SK-N-SH (cell line): ENCODE measurements at regions not wholly inside any gene's neighbourhood (a gene's known extent, or its start where the extent isn't known, plus 50 kb on each side); places are given as distances from the start of the nearest gene placed in this dataset.

ENCODE experiments used
- CTCF ChIA-PET: fragments of 300-600, 350-600 bp; formaldehyde crosslinking; extraction: SDS; loops from one replicate; lab custom pipeline; 2021; lab: Yijun Ruan, JAX
- POLR2A ChIA-PET: fragments of 350-600 bp; sonication (Branson Sonifier 250); formaldehyde crosslinking; extraction: SDS; loops from one replicate; lab custom pipeline; 2020; ENCODE audit warnings: antibody characterized with exemption, inconsistent platforms; lab: Yijun Ruan, JAX
- DNase-seq: peaks from one replicate; pipeline ENCODE4 v3.0.0; 2012
- H2AFZ ChIP-seq: fragments of 200-600 bp; sonication (generic); 2 replicates; pipeline ENCODE4 v1.8.1; 2016; ENCODE audit warnings: antibody characterized with exemption, mild to moderate bottlenecking, low read depth
- H3F3A ChIP-seq: fragments of 200-600 bp; sonication (generic); replicated peaks from 2 replicates; pipeline ENCODE3; 2016; ENCODE audit warnings: antibody characterized with exemption, mild to moderate bottlenecking; ENCODE audit not compliant: insufficient read depth
- H3K27ac ChIP-seq, 2 experiments: fragments of 200-500 bp in 1 of 2; fragments of 200-600 bp in 1 of 2; sonication (Bioruptor generic) in 1 of 2; sonication (generic), shearing (Covaris generic) in 1 of 2; 2 replicates each; pipeline versions ENCODE4 v1.5.1 to v1.6.1; 2014 to 2016; ENCODE audit warnings: low read depth in 2 of 2, inconsistent platforms in 1 of 2, low read length in 1 of 2, mild to moderate bottlenecking in 1 of 2, mixed read lengths in 1 of 2
- H3K27me3 ChIP-seq: fragments of 200-600 bp; sonication (generic), shearing (Covaris generic); 2 replicates; pipeline ENCODE4 v1.6.1; 2016; ENCODE audit warnings: mixed run types; ENCODE audit not compliant: insufficient read depth
- H3K36me3 ChIP-seq, 2 experiments: fragments of 200-500 bp in 1 of 2; fragments of 200-600 bp in 1 of 2; sonication (Bioruptor generic) in 1 of 2; sonication (generic) in 1 of 2; replicated peaks in 1 of 2; 2 replicates each; pipeline versions ENCODE3 to v1.5.1; 2014 to 2016; ENCODE audit warnings: low read length in 1 of 2, mild to moderate bottlenecking in 1 of 2; ENCODE audit not compliant: insufficient read depth in 2 of 2, control insufficient read depth in 1 of 2
- H3K4me1 ChIP-seq, 2 experiments: fragments of 200-500 bp in 1 of 2; fragments of 200-600 bp in 1 of 2; sonication (Bioruptor generic) in 1 of 2; sonication (generic), shearing (Covaris generic) in 1 of 2; 2 replicates each; pipeline versions ENCODE4 v1.5.1 to v1.6.1; 2014 to 2016; ENCODE audit warnings: low read depth in 1 of 2, low read length in 1 of 2, mixed run types in 1 of 2; ENCODE audit not compliant: insufficient read depth in 2 of 2, control insufficient read depth in 1 of 2
- H3K4me2 ChIP-seq: fragments of 200-600 bp; sonication (generic), shearing (Covaris generic); 2 replicates; pipeline ENCODE4 v1.6.1; 2017; ENCODE audit warnings: mixed run types
- H3K4me3 ChIP-seq, 2 experiments: fragments of 200-500 bp in 1 of 2; fragments of 200-600 bp in 1 of 2; sonication (Bioruptor generic) in 1 of 2; sonication (generic), shearing (Covaris generic) in 1 of 2; 2 replicates each; pipeline versions ENCODE4 v1.5.1 to v1.8.1; 2014 to 2016; ENCODE audit warnings: low read depth in 2 of 2, inconsistent platforms in 1 of 2, low read length in 1 of 2, mild to moderate bottlenecking in 1 of 2, mixed read lengths in 1 of 2, moderate library complexity in 1 of 2
- H3K79me2 ChIP-seq: fragments of 200-600 bp; sonication (generic); 2 replicates; pipeline ENCODE4 v1.8.1; 2017; ENCODE audit warnings: mild to moderate bottlenecking; ENCODE audit not compliant: insufficient read depth
- H3K9ac ChIP-seq: fragments of 200-600 bp; sonication (generic); 2 replicates; pipeline ENCODE4 v1.6.1; 2017; ENCODE audit warnings: mixed run types
- H3K9me2 ChIP-seq: fragments of 200-600 bp; sonication (generic); 2 replicates; pipeline ENCODE4 v1.6.1; 2017; ENCODE audit warnings: mixed run types
- H3K9me3 ChIP-seq: fragments of 200-600 bp; sonication (generic); 2 replicates; pipeline ENCODE4 v1.6.1; 2017; ENCODE audit warnings: mixed run types, mild to moderate bottlenecking, moderate library complexity
- H4K20me1 ChIP-seq: fragments of 200-600 bp; sonication (generic); 2 replicates; pipeline ENCODE4 v1.6.1; 2017; ENCODE audit warnings: mild to moderate bottlenecking, mixed run types; ENCODE audit not compliant: insufficient read depth
- CHD2 ChIP-seq: fragments of 150-350 bp; IDR thresholded peaks from 2 replicates; pipeline ENCODE4 v1.6.1; 2018; ENCODE audit warnings: low read length; ENCODE audit not compliant: partially characterized antibody
- ELF1 ChIP-seq: IDR thresholded peaks from 2 replicates; pipeline ENCODE4 v1.4.0; 2012
- EP300 ChIP-seq, 2 experiments: IDR thresholded peaks; 2 replicates each; pipeline versions ENCODE4 v1.4.0 to v1.6.1; 2012; ENCODE audit warnings: borderline replicate concordance in 1 of 2, low read depth in 1 of 2, low read length in 1 of 2
- FOSL2 ChIP-seq: IDR thresholded peaks from 2 replicates; pipeline ENCODE4 v1.4.0; 2012; ENCODE audit warnings: low read depth, mild to moderate bottlenecking, moderate library complexity, borderline replicate concordance
- FOXJ3 ChIP-seq: sonication (generic); formaldehyde crosslinking; IDR thresholded peaks from 2 replicates; pipeline ENCODE4 v1.5.1; 2020; ENCODE audit warnings: mild to moderate bottlenecking, missing genetic modification reagents
- FOXM1 ChIP-seq: IDR thresholded peaks from 2 replicates; pipeline ENCODE4 v1.4.0; 2012; ENCODE audit warnings: low read depth, mild to moderate bottlenecking
- GATA2 ChIP-seq: sonication (generic); formaldehyde crosslinking; IDR thresholded peaks from 2 replicates; pipeline ENCODE4 v1.5.0; 2020; ENCODE audit warnings: mild to moderate bottlenecking, missing genetic modification reagents
- JUND ChIP-seq: IDR thresholded peaks from 2 replicates; pipeline ENCODE4 v1.4.0; 2012
- MEF2A ChIP-seq: IDR thresholded peaks from 2 replicates; pipeline ENCODE4 v1.4.0; 2012; ENCODE audit warnings: low read depth, borderline replicate concordance
- MXI1 ChIP-seq: IDR thresholded peaks from 2 replicates; pipeline ENCODE4 v1.6.1; 2012; ENCODE audit warnings: mild to moderate bottlenecking, low read depth, low read length, improper control_type of control experiment
- NRF1 ChIP-seq: IDR thresholded peaks from 2 replicates; pipeline ENCODE4 v1.6.1; 2012; ENCODE audit warnings: low read depth, mild to moderate bottlenecking, low read length
- PBX3 ChIP-seq: IDR thresholded peaks from 2 replicates; pipeline ENCODE4; 2012
- POLR2AphosphoS5 ChIP-seq: IDR thresholded peaks from 2 replicates; pipeline ENCODE4 v1.6.1; 2012; ENCODE audit warnings: low read depth, low read length
- RAD21 ChIP-seq: IDR thresholded peaks from 2 replicates; pipeline ENCODE4 v1.6.1; 2012; ENCODE audit warnings: mild to moderate bottlenecking, low read length
- RCOR1 ChIP-seq: fragments of 150-350 bp; IDR thresholded peaks from 2 replicates; pipeline ENCODE4 v1.6.1; 2017; ENCODE audit warnings: antibody characterized with exemption, low read length
- RFX5 ChIP-seq: IDR thresholded peaks from 2 replicates; pipeline ENCODE4 v1.6.1; 2012; ENCODE audit warnings: mild to moderate bottlenecking, improper control_type of control experiment, low read length
- RXRA ChIP-seq: IDR thresholded peaks from 2 replicates; pipeline ENCODE4 v1.4.0; 2012; ENCODE audit warnings: low read depth, mild to moderate bottlenecking, borderline replicate concordance
- SIN3A ChIP-seq: IDR thresholded peaks from 2 replicates; pipeline ENCODE4 v1.6.1; 2012; ENCODE audit warnings: low read depth, mild to moderate bottlenecking, low read length, moderate library complexity, borderline replicate concordance
- TEAD4 ChIP-seq: IDR thresholded peaks from 2 replicates; pipeline ENCODE4 v1.4.0; 2012; ENCODE audit warnings: mild to moderate bottlenecking, borderline replicate concordance; ENCODE audit not compliant: insufficient read depth
- YY1 ChIP-seq: IDR thresholded peaks from 2 replicates; pipeline ENCODE4 v1.4.0; 2012; ENCODE audit warnings: low read depth, mild to moderate bottlenecking
- WGBS: methylation state at CpG from one replicate; pipeline ENCODE4 v1.1.6; 2017; ENCODE audit warnings: low lambda C conversion rate; 5-methylcytosine and 5-hydroxymethylcytosine counted together
- TF ChIP-seq, protein P1 (sequence below): IDR thresholded peaks from 2 replicates; pipeline ENCODE4 v1.4.0; 2012; ENCODE audit warnings: low read depth
- TF ChIP-seq, protein P2 (sequence below): fragments of 150-350 bp; IDR thresholded peaks from 2 replicates; pipeline ENCODE4 v1.6.1; 2017; ENCODE audit warnings: antibody characterized with exemption, low read length, low read depth, borderline replicate concordance

DNA sequence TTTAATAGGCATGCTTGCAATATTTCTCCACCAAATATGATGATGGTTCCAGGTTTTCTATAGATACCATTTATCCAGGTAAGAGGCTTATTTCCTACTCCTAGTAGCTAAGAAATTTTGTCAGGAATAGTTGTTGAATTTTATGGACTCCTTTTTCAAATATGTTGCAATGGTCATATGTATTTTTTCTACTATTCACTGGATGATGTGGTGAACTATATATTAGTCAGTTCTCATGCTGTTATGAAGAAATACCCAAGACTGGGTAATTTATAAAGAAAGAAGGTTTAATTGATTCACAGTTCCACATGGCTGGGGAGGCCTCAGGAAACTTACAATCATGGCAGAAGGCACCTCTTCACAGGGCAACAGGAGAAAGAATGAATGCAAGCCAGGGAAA lies 141.1 kb upstream of the NR3C1 start:
- Histone ChIP-seq H3F3A (peaks cover 31% of the 10 kb centered on the region), H3K4me1 (peaks cover 0 to 20% of the 10 kb centered on the region in 2 experiments; a peak in 2 of 4 replicates), H3K79me2 (no peaks in the 10 kb centered on the region), H3K27me3 (no peaks in the 10 kb centered on the region), H2AFZ (no peak overlapping the region), H3K27ac (peak overlapping the region; percentile 23 to 80; a peak in 3 of 4 replicates)
- no peak for DNase-seq
- POLR2A ChIA-PET = no interaction called here
- TF ChIP-seq SIN3A (no peak), PBX3 (no peak), TEAD4 (no peak), POLR2AphosphoS5 (no peak), YY1 (no peak), ELF1 (no peak), RFX5 (no peak), FOSL2 (no peak), JUND (no peak), CHD2 (no peak)
- TF ChIP-seq, protein P1, sequence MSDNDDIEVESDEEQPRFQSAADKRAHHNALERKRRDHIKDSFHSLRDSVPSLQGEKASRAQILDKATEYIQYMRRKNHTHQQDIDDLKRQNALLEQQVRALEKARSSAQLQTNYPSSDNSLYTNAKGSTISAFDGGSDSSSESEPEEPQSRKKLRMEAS = no peak
- TF ChIP-seq, all 33 proteins: peak for 0
- CTCF ChIA-PET = no interaction called here
- H3K9ac ChIP-seq = no peak overlapping the region
- no peaks in the 10 kb centered on the region for H3K9me2 ChIP-seq
- no peaks in the 10 kb centered on the region for H3K36me3 ChIP-seq
- H3K9me3 ChIP-seq = peaks cover 4% of the 10 kb centered on the region; the same call in 1 of the 2 replicates
- no peak overlapping the region for H3K4me2 ChIP-seq
- no peaks in the 10 kb centered on the region for H4K20me1 ChIP-seq
- no peak overlapping the region for H3K4me3 ChIP-seq

DNA sequence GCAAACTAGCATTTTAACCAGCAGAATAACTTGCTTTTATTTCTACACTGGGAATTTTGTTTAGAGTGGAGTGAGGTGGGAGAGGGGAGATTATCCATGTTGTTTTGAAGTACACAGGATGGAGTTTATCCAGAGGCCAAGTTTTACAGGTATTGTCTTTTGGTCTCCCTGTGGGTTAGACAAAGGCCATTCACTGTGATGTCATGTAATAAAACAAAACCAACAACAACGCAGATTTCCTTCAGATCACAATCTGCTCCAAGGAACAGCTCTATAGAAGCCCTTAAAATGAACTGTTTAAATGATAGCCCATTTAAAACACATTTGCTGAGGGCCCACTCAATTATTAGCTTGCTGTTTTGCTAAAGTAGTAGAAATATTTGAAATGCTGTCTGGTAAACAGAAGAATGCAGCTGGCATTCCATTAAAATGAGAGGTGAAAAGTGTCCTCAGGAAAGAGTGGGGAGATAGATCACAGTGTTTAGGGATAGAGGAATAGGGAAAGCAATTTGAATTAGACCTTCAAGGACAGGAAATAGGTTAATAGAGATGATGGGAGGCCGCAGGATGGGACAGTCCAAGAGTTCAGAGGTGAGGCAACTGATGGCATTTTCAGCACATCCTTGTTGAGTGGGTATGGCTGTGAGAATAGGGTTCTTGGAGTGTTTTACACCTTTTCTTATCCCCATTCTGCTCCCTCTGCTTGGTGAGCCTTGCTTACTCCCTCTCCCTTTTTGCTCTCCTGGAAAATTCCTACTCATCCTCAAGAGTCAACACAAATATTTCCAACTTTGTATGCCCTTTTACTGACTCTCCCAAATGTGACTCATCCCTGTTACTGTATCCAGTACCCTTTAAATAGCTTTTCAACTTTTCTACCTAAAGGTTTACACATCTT lies 140.1 kb upstream of the NR3C1 start:
- ChIA-PET CTCF (no interaction called here), POLR2A (no interaction called here)
- Histone ChIP-seq H3K9ac (peak overlapping the region; percentile 15; the same call in 1 of the 2 replicates), H3K9me2 (no peaks in the 10 kb centered on the region), H3K4me2 (peak overlapping the region; percentile 62), H3K79me2 (no peaks in the 10 kb centered on the region), H3K27ac (peak overlapping the region; percentile 62 to 80), H3K4me3 (no peak overlapping the region), H4K20me1 (no peaks in the 10 kb centered on the region), H3K9me3 (peaks cover 8% of the 10 kb centered on the region; the same call in 1 of the 2 replicates), H3F3A (peaks cover 31% of the 10 kb centered on the region), H3K36me3 (no peaks in the 10 kb centered on the region), H3K27me3 (no peaks in the 10 kb centered on the region), H3K4me1 (peaks cover 0 to 20% of the 10 kb centered on the region in 2 experiments; a peak in 2 of 4 replicates), H2AFZ (no peak overlapping the region)
- no peak for DNase-seq
- 60% methylated on average over 2 of the region's 2 CpGs for WGBS
- no peak for TF ChIP-seq CHD2
- TF ChIP-seq MXI1 = no peak
- peak; percentile 75 for TF ChIP-seq JUND
- no peak for TF ChIP-seq RFX5
- peak in 1 of 2 experiments; percentile 16; a peak in 1 of 4 replicates for TF ChIP-seq EP300 (IDR thresholded peaks at IDR 0.05; ENCODE audit: borderline replicate concordance in 1 of 2, low read depth in 1 of 2, low read length in 1 of 2)
- TF ChIP-seq GATA2 (CRISPR knock-in tag) = no peak
- TF ChIP-seq RXRA = peak; percentile 80; the same call in 1 of the 2 replicates
- TF ChIP-seq FOXM1 = no peak
- peak; percentile 64 for TF ChIP-seq MEF2A
- TF ChIP-seq TEAD4 = peak; percentile 41; the same call in 1 of the 2 replicates
- no peak for TF ChIP-seq SIN3A
- no peak for TF ChIP-seq NRF1
- TF ChIP-seq, protein P2, sequence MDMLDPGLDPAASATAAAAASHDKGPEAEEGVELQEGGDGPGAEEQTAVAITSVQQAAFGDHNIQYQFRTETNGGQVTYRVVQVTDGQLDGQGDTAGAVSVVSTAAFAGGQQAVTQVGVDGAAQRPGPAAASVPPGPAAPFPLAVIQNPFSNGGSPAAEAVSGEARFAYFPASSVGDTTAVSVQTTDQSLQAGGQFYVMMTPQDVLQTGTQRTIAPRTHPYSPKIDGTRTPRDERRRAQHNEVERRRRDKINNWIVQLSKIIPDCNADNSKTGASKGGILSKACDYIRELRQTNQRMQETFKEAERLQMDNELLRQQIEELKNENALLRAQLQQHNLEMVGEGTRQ = no peak
- peak; percentile 77 for TF ChIP-seq FOSL2
- TF ChIP-seq RAD21 = no peak
- no peak for TF ChIP-seq RCOR1
- no peak for TF ChIP-seq FOXJ3 (CRISPR knock-in tag)
- 0 out of 2 replicates have a peak, but pooled peaks have one; percentile 8 for TF ChIP-seq PBX3
